HG03095 (cell line): ENCODE measurements at regions not wholly inside any gene's neighbourhood (a gene's known extent, or its start where the extent isn't known, plus 50 kb on each side); places are given as distances from the start of the nearest gene placed in this dataset.

Experiments
- ATAC-seq: cut with Tn5 transposase; IDR thresholded peaks from one replicate; pipeline ENCODE4 v1.9.1; 2021; ENCODE audit warnings: moderate library complexity; ENCODE audit not compliant: unreplicated experiment

- no peak for ATAC-seq
Observed at GRCh38 chr5:51027271-51027670, 356.0 kb upstream of the ISL1 start.

- no peak for ATAC-seq
Observed at GRCh38 chr5:51028394-51028793, 354.9 kb upstream of the ISL1 start.

- ATAC-seq = no peak
Observed at GRCh38 chr5:51033215-51033614, 350.0 kb upstream of the ISL1 start.

GRCh38 chr5:51034222-51034901, 348.9 kb upstream of the ISL1 start:
- no peak for ATAC-seq

- ATAC-seq = no peak
Observed at GRCh38 chr5:51039424-51040329, 343.6 kb upstream of the ISL1 start.

- no peak for ATAC-seq
Observed at GRCh38 chr5:51043745-51044144, 339.5 kb upstream of the ISL1 start.

GRCh38 chr5:51047369-51047768, 335.9 kb upstream of the ISL1 start:
- no peak for ATAC-seq

- no peak for ATAC-seq
Observed at GRCh38 chr5:51053361-51053760, 329.9 kb upstream of the ISL1 start.

- no peak for ATAC-seq
Observed at GRCh38 chr5:51060953-51061352, 322.3 kb upstream of the ISL1 start.

GRCh38 chr5:51072937-51073336, 310.3 kb upstream of the ISL1 start:
- no peak for ATAC-seq

GRCh38 chr5:51082741-51083140, 300.5 kb upstream of the ISL1 start:
- ATAC-seq = no peak

GRCh38 chr5:51091816-51092215, 291.4 kb upstream of the ISL1 start:
- ATAC-seq = no peak

GRCh38 chr5:51095486-51095885, 287.8 kb upstream of the ISL1 start:
- no peak for ATAC-seq

GRCh38 chr5:51096859-51097258, 286.4 kb upstream of the ISL1 start:
- ATAC-seq = no peak

- no peak for ATAC-seq
Observed at GRCh38 chr5:51099173-51099853, 283.9 kb upstream of the ISL1 start.

- ATAC-seq = no peak
Observed at GRCh38 chr5:51104556-51104955, 278.7 kb upstream of the ISL1 start.

- no peak for ATAC-seq
Observed at GRCh38 chr5:51109786-51110410, 273.4 kb upstream of the ISL1 start.

- no peak for ATAC-seq
Observed at GRCh38 chr5:51131266-51131665, 252.0 kb upstream of the ISL1 start.

- ATAC-seq = no peak
Observed at GRCh38 chr5:51138164-51138563, 245.1 kb upstream of the ISL1 start.

GRCh38 chr5:51148437-51148836, 234.8 kb upstream of the ISL1 start:
- ATAC-seq = no peak

GRCh38 chr5:51156222-51156621, 227.0 kb upstream of the ISL1 start:
- no peak for ATAC-seq
